Stimulated activated CD4-positive, alpha-beta T cell treated with anti-CD3 and anti-CD28 coated beads, Interleukin-4, amount 100 ng/mL, for 24 hours (primary cell): ENCODE measurements at regions not wholly inside any gene's neighbourhood (a gene's known extent, or its start where the extent isn't known, plus 50 kb on each side); places are given as distances from the start of the nearest gene placed in this dataset.

Experiments used
- DNase-seq: peaks from one replicate; pipeline ENCODE4 v3.0.0-alpha.2; 2020

- DNase-seq = no peak
Observed at GRCh38 chr19:16000024-16000663, 51.3 kb downstream of the OR10H4 start.

- DNase-seq = peak; percentile 46
Observed at GRCh38 chr19:16001481-16002312, 52.9 kb downstream of the OR10H4 start.

- DNase-seq = no peak
Observed at GRCh38 chr19:16002406-16003384, 53.9 kb downstream of the OR10H4 start.

GRCh38 chr19:16003391-16003790, 54.6 kb downstream of the OR10H4 start:
- DNase-seq = no peak

- DNase-seq = no peak
Observed at GRCh38 chr19:16005925-16006324, 57.1 kb downstream of the OR10H4 start.

- no peak for DNase-seq
Observed at GRCh38 chr19:16012552-16012951, 63.7 kb upstream of the TPM4 start.

- no peak for DNase-seq
Observed at GRCh38 chr19:16013181-16013850, 63.0 kb upstream of the TPM4 start.

GRCh38 chr19:16013851-16014840, 62.1 kb upstream of the TPM4 start:
- DNase-seq = no peak

GRCh38 chr19:16014923-16015804, 61.1 kb upstream of the TPM4 start:
- no peak for DNase-seq

GRCh38 chr19:16015805-16016173, 60.5 kb upstream of the TPM4 start:
- no peak for DNase-seq

GRCh38 chr19:16016226-16017137, 59.8 kb upstream of the TPM4 start:
- no peak for DNase-seq

GRCh38 chr19:16017138-16017490, 59.2 kb upstream of the TPM4 start:
- DNase-seq = no peak

GRCh38 chr19:16018106-16018755, 58.1 kb upstream of the TPM4 start:
- DNase-seq = no peak

- no peak for DNase-seq
Observed at GRCh38 chr19:16018801-16019551, 57.3 kb upstream of the TPM4 start.

GRCh38 chr19:16019691-16020448, 56.4 kb upstream of the TPM4 start:
- DNase-seq = no peak

- DNase-seq = no peak
Observed at GRCh38 chr19:16021796-16022195, 54.5 kb upstream of the TPM4 start.

GRCh38 chr19:16022251-16022650, 54.0 kb upstream of the TPM4 start:
- no peak for DNase-seq
